HG02588 (cell line): ENCODE measurements at regions not wholly inside any gene's neighbourhood (a gene's known extent, or its start where the extent isn't known, plus 50 kb on each side); places are given as distances from the start of the nearest gene placed in this dataset.
"Not testable (repeated sequence)": the region's sequence is repeated elsewhere in the genome, so short reads cannot be mapped to it uniquely, and the experiment has no call there.

ENCODE experiments used
- ATAC-seq: cut with Tn5 transposase; IDR thresholded peaks from one replicate; pipeline ENCODE4 v1.9.1; 2021; ENCODE audit warnings: mild to moderate bottlenecking, moderate library complexity; ENCODE audit not compliant: unreplicated experiment

DNA sequence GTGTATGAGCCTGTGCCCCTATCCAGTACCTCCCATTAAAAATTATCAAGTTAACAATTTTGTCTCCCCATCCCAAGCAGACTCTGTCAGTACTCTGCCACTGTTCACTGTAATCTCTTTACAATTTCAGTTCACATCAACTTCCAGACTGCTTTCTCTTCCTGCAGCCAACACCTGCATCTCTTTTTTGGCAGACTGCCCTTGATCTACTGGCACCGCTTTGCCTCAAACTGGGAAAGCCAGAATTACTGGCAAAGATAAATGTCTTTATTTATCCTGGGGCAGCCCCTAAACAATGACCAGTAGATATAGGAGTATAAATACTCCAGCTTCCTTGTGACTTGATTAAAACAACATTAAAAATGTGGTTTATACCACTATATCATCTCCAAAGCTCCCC is 494.1 kb downstream of the ZNF385D start:
- no peak for ATAC-seq

DNA sequence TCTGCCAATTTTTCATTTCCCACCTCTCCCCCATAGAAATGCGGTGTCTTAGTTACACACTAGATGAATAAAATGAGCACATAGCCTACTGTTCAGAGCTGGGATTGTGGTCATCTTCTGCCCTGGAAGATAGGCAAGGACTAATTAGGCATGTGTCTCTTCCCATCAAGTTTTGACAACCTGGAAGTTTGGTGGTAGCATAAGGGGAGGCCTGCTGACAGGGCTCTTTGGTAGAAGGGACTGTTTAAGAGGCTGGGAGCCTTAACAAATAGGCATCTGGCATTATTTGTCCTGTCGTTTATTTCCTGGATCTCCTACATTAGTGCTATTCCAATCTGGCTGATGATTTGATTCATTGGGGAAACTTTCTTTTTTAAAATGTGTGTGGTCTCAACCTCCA is 512.3 kb downstream of the ZNF385D start:
- no peak for ATAC-seq

DNA sequence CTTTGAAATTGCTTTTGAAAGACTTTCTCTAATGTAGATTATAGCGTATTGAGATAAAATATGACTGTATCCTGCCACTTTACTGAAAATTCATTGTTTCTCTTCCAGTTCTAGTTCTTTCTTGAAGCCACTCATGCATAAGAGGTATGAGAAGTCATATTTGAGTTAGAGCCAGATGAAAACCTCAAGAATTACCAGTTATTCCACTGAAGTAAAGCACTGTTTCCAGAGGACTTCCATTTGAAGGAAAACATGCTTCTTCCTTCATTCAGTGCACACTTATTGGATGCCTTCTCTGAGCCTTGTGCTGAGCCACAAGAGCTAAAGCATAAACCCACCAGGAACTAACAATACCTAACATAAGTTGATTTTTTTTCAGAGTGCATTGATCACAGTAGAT is 513.4 kb downstream of the ZNF385D start:
- ATAC-seq: no peak

DNA sequence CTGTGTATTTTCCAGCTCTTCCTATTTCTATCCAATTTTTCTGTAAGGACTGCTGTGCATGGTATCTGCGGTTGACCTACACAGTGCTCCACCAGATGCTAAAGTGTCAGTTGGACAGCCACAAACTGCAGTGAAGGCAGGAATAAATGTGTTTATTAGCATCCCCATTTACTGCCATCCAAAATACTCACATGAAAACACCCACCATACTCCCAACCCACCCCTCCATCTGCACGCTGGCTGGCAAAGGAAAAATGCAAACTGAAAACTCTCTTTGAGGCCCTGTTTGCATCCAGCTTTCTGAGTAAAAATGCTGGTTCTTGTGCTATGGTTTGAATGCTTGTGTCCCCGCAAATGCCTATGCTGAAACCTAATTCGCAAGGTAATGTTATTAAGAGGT is 515.5 kb downstream of the ZNF385D start:
- ATAC-seq: no peak

DNA sequence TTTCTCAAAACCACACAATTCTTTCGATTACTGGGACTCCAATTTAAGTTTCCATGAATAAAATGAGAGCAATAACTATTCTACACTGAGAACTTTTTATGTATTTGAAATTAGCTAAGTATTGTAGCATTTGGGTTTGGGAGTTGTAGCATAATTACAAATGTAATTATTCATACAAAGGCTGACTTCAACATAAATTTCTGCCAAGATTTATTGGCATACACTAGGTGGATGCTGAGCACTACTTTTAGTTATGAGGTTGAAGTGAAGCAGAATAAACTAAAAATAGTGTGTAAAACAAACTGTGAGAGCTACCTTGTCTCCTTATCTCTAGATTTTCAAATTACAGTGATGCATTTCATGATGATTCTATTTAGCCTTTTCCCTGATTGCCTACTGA is 516.1 kb downstream of the ZNF385D start:
- ATAC-seq: no peak

DNA sequence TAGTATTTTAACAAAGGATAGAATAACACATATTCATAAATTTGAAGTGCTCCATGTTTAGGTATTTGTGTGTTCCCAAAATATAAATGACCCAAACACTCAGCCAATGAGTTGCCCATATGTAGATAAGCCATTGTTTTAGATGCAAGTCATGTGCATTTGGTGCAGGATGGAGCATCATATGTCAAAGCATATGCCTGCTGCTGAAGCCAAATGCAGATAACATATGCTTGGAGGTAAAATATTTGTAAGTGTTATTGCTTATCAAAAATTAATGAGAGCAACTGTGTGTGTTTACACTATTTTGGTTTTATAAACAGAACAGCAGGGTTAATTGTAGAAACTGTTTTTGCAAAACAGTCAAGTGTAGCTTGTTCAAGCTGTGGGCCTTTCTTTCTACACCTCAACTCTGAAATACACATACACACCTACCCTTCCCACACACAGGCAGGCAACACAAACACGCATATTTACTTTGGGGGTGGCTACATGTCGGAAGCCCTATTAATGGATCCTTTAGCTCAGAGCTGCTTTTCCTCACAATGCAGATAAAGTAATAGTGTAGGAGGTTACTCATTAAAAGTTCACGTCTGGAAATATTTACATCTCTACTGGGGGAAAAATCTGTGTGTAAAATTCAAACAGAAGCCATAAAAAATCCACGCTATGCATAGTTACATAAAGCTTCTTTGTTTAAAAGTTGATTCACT is 521.4 kb downstream of the ZNF385D start:
- no peak for ATAC-seq

DNA sequence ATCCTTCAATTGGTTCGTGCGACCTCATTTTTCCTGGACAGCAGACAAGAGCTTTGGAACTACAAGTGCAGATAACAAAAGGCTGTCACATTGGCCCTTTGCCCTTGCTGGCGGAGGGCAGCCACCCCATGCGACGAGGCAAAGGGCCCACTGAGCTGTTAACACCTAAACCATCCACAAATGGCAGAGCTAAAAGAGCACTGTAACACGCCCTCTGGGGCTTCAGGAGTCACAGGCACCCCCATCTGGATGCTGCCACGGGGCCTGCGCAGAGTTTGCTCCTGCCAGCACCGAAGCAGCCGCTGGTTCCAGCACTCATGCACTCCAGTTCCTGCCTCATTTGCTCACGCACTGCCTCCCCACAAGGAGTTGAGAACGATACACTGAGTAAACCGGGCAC is 524.9 kb downstream of the ZNF385D start:
- no peak for ATAC-seq

DNA sequence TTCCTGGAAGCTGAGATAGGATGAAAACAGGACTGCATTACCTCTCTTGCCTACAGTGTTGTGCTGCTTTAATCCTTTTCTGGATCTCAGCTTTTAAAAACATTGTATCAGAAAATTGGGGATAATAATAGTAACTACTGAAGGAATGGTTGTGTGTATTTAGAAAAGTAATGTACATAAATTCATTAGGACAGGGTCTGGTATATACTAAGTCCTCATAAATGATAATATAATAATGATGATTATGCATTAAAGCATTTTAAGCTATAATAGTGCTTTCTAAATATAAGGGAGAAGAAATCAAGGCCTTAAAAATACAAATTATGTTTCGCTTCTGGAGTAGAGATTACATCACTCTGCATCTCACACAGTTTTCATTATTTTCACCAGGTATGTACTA is 530.1 kb downstream of the ZNF385D start:
- no peak for ATAC-seq

DNA sequence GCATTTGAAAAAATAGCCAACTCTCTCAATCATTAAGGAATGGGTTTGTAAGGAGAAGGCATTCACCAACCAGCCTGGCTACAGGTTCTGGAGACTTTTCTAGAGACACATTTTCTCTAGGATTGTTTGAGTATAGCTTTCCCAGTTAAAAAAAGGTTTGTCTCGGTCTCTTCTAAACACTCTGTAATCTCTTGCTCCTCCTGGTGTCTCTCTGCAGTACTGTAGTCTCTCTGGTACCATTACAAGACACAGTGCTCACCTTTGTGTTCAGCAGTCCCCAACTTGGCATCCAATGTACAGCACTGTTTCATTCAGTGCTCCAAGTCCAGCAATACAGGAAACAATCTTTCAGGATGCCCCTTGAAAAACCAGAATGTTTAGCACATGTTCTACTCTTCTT is 534.4 kb downstream of the ZNF385D start:
- ATAC-seq: no peak

DNA sequence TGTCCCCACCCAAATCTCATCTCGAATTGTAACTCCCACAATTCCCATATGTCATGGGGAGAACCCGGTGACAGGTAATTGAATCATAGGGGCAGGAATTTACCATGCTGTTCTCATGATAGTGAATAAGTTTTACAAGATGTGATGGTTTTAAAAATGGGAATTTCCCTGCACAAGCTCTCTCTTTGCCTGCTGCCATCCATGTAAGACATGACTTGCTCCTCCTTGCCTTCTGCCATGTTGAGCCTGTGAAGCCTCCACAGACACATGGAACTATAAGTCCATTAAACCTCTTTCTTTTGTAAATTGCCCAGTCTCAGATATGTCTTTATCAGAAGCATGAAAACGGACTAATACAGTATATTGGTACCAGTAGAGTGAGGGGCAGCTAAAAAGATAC is 546.9 kb downstream of the ZNF385D start:
- ATAC-seq: not testable (repeated sequence)

DNA sequence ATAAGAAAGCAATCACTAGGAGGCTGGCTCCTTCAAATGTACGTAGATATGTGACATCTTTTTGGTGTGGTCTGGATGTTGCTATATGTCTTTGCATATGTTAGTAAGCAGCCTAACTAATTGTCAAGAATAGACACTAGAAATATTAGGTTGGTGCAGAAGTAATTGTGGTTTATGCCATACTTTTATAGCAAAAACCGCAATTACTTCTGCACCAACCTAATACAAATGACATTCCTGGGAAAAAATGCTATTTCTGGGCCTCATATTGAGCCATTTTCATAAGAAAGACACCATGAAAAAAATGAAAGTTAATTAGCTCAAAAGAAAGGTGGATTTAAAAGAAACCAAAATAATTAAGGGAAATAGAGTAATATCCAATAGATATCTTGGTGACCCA is 555.8 kb downstream of the ZNF385D start:
- ATAC-seq: no peak

DNA sequence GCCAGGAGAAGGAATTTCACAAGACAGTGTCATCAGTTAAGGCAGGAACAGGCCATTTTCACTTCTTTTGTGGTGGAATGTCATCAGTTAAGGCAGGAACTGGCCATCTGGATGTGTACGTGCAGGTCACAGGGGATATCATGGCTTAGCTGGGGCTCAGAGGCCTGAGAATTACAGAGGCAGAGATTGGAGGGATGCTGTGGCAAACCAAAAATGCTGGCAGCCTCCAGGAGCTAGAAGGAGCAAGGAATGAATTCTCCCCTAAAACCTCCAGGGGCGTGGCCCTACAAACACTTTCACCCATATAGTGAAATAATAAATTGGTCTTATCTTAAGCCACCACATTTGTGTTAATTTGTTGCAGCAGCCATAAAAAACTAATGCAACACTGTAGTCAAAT is 557.0 kb downstream of the ZNF385D start:
- ATAC-seq: not testable (repeated sequence)

DNA sequence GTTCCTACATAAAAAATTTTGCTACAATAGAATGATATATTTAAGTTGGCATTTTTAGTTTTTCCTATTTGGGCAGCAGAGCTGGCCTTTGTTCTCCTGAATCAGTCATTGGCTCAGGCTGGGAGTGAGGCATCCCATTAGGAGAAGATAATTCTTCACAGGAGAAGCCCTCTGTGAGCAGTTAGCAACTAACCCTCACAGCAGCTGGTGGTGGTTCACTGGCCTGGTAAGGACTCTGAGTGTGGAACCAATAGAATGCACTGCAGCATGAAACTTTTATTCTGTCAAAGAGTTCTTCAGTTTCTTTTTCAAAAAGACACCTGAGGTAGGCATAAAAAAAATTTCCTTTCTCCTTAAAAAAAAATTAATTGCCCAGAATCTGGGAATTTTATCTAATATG is 562.6 kb downstream of the ZNF385D start:
- no peak for ATAC-seq

DNA sequence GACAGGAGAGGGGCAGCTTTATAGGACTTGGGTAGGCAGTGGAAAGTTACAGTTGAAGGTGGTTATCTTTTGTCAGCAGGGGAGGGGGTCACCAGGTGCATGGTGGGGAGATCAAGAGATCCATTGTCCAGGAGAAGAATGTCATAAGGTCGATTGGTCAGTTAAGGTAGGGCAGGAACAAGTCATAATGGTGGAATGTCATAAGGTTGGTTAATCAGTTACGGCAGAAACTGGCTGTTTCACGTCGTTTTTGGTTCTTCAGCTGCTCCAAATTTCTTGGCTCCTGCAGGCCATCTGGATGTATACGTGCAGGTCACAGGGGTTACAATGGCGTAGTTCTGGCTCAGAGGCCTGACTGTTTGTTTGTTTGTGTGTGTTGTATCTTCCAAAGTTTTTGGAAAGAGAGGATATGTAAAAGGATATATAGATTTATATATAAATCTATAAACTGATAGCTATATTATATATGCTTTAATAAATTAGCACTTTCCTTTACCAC is 565.1 kb downstream of the ZNF385D start:
- ATAC-seq: no peak

DNA sequence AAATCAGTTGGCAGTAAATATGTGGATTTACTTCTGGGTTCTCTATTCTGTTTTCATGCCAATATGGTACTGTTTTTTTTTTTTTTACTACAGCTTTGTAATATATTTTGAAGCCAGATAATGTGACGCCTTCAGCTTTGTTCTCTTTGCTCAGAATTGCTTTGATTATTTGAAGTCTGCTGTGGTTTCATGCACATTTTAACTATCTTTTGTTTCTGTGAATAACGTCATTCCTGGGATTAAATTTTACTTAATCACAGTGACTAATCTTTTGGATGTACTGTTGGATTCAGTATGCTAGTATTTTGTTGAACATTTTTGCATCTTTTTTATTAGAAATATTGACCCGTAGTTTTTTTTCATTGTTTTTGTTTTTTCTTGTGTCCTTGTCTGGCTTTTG is 576.5 kb downstream of the ZNF385D start:
- no peak for ATAC-seq

DNA sequence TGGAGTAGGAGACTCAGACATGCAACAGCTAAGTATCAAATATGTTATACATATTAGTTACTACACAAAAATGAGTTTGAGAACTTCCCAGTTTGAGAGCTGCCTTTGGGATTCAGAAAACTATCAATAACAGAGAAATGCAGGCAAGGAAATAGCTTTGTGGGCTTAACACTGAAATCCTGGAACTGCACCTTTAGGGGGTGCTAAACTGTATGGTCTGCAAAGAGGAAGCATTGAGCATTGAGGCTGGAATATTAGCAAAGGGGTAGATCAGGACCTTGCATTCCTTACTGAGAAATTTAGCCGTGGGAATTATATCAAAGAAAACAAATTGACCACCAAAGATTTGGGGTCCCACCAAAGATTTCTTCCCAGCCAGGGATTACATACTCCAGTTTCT is 580.0 kb downstream of the ZNF385D start:
- no peak for ATAC-seq

DNA sequence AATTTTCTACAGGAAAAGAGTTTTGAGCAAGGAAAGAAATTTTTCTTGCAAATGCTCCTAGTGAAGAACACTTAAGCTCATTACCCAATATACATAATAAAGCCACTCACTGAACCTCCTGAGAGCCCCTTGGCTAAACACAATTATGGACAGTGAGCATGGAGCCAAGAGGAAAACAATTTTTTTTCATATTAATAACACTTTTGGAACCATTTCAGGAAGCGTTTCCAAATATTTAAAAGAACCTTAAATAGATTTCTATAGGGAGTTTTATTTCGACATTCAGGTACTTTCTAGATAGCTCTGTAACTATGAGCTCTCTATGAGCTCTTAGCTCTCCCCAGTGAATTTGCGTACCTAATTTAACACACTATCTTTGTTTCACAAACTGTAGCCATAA is 581.1 kb downstream of the ZNF385D start:
- no peak for ATAC-seq

DNA sequence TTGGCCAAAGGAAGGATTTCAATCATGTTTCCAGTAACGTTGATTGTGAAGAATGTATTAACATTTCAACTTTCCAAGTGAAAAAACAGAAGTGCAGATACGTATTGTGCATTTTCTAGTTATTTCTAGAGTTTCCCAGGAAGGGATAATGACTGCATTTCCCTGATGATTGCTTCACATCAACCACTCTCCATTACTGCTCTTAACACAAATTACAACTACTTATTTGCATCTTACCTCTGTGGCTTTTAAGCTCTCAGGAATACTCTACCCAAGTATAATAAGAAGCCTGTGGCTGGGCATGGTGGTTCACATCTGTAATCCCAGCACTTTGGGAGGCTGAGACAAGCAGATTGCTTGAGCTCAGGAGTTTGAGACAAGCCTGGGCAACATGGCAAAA is 582.5 kb downstream of the ZNF385D start:
- no peak for ATAC-seq

DNA sequence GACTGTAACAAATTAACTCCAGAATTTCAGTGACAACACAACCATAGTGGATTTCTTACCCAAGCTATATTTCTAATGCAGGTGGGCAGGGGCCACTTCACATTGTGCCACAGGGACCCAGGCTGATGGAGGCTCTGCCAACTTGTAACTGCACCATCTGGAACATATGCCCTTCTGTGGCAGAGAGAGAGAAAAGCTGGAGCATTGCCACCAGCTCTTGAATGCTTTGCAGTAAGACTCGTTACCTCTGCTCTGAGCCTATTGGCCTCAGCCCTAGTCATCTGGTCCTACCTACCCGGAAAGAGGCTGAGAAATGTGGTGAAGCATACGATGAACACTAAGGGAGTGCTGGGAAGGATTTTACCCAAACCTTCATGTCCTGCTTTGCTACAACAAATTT is 587.1 kb downstream of the ZNF385D start:
- no peak for ATAC-seq

DNA sequence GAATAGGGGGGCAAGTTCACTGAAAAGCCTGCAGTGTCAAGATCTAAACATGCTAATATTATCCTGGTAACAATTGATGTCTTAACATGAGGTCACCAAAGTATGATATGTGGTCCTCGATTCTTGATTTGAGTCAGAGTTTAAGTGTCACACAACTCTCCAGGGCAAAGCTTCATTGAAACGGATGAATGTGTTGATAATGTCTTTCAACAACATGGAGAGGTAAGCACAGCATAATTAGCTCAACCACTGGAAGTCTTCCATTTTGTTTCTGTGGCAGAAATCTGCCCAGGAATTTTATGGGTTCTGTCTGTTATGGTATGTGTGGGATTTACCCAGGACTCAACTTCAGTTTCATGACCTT is 591.5 kb downstream of the ZNF385D start:
- ATAC-seq: no peak

DNA sequence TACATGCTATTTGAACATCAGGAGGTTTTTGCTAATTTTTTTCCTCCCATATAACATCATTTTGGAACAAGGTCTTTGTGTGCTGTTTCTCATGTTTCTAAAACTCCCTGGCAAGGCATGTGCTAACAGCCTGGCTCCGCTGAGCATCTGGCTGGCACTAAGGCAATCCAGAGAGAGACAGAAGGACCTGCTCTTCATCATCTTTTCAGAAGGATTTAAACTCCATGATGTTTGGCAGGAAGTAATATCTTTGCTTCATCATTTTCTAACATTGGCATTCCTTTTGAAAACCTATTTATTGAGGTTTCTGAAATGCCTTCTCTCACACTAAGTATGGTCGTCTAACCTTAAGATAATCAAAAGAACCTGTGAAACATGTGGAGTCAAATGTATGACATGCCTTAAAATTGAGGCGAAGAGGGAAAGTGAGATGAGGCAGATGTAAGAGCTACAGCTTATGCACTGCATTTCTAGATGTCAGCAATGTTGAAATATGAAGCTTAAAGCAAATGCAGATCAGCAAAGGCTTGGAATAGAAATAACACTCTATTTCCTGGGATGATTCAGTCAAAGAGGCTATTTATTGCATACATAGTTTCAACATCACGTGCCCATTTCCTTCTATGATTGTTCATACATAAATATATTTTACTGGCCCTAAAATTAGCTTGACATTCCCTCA is 592.0 kb downstream of the ZNF385D start:
- no peak for ATAC-seq

DNA sequence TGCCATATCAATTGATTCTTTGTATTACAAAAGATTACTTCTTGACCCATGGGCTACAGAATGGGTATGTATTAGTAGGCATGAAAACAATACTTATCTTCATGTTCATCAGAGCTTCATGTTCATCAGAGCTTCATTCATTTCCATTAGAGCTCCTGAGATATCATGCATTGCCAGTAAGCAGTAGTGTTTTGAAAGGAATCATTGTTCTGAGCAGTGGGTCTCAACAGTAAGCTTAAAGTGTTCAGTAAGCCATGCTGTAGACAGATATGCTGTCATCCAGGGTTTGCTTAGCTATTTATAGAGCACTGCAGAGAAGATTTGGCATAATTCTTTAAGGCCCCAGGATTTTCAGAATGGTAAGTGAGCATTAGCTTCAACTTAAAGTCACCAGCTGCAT is 596.1 kb downstream of the ZNF385D start:
- ATAC-seq: no peak

DNA sequence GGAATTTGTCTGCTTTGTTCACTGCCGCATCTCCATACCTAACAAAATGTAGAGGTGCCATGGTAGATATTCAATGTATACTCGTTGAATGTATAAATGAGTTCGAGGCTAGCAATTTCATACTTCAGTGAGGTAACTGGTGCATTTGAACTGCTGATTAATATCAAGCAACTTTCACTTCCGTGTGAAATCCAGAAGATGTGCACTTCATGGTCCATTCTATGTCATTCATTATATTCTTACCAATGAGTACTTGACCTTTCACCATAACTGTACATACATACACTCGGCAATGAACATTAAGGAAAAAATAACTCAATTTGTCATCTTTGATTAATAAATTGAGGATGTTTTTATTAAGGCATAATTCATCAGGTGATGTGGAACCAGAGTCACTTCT is 598.5 kb downstream of the ZNF385D start:
- no peak for ATAC-seq
